Fibroblast of skin of right biceps (primary cell): ENCODE measurements at regions not wholly inside any gene's neighbourhood (a gene's known extent, or its start where the extent isn't known, plus 50 kb on each side); places are given as distances from the start of the nearest gene placed in this dataset.

Experiments
- DNase-seq: peaks from one replicate; pipeline ENCODE4 v3.0.0-alpha.2; 2013

GRCh38 chr15:58235961-58236360 is 97.8 kb downstream of the AQP9 start:
- DNase-seq = no peak

DNA sequence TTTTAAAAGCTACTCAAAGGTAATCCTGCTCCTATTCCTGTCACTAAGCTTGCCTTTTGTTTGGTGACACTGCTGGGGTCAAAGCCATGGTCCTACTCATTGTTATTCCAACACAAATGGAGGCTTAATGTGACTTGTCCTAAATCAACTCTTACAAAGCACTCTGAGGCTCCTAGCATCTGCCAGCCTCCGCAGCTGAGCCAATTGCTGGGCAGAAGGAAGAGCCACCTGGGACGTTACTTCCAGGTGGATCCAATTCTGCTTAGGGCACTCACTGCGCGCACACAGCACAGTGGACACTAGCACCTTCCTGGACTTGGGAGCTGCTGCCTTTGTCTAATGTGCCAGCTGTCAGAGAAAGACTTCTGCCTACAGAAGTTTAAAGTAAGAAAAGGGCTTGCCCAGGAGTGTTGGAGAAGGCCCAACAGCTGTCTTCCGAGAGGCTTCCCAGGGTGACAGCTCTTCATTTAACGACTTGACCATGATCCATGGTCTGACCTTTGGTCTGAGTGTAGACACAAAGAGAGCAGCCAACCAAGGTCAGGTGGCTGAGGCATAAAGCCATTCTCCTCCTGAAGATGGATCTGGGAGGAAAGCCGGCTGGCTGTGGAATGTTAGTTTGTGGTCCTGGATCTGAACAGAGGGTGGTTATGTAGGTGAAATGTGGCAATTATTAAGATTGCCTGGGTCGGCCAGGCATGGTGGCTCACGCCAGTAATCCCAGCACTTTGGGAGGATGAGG is 102.2 kb downstream of the AQP9 start:
- DNase-seq = no peak

- DNase-seq = no peak
These were observed 103.7 kb downstream of the AQP9 start for GRCh38 chr15:58241872-58242271.

GRCh38 chr15:58243070-58243469 is 104.9 kb downstream of the AQP9 start:
- DNase-seq = no peak

- DNase-seq = no peak
These were observed 106.4 kb downstream of the AQP9 start for GRCh38 chr15:58244536-58244935.

GRCh38 chr15:58246041-58246440 is 107.9 kb downstream of the AQP9 start:
- DNase-seq = no peak

DNA sequence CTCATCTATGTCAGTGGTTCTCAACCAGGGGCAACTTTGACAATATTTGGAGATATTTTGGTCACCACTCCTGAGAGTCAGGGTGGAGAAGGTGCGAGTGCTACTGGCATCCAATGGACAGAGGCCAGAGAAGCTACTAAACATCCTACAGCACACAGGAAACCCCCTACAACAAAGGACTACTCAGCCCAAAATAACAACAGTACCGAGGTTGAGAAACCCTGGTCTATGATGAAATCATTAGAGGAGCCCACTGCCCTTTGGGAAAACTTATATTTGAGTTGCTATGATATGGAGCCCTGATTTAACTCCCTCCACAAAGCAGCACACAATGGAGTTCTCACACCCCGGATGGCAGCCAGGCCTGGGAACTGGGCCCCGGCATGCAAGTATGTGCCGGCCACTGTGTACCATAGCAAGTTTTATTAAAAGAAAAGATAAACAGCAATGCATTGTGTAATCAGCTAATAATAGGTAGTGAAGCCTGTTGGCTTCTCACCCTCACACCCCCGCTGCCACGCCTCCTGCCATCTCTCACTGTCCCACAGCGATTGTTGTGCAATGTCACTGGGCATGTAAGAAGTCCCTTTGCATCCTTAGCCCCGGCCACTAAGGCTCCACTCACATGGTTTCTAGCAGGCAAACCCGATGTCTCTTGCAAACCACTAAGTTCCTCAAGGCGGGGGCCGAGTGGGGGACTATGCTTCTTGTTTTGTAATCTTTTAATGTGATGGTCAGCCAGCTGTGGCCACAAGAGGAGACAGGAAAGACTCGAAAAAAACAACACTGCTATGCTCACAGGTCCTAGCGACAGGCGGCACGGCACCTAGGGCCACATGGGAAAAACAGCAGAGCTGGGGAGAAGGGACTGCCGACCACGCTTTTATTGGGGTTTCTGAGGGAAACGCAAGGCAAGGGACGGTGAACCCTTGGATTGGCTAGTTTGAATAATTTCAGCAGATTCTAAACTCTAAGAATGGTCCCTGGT is 110.0 kb downstream of the AQP9 start:
- no peak for DNase-seq

- DNase-seq = no peak
These were observed 111.6 kb downstream of the AQP9 start for GRCh38 chr15:58249646-58250312.

DNA sequence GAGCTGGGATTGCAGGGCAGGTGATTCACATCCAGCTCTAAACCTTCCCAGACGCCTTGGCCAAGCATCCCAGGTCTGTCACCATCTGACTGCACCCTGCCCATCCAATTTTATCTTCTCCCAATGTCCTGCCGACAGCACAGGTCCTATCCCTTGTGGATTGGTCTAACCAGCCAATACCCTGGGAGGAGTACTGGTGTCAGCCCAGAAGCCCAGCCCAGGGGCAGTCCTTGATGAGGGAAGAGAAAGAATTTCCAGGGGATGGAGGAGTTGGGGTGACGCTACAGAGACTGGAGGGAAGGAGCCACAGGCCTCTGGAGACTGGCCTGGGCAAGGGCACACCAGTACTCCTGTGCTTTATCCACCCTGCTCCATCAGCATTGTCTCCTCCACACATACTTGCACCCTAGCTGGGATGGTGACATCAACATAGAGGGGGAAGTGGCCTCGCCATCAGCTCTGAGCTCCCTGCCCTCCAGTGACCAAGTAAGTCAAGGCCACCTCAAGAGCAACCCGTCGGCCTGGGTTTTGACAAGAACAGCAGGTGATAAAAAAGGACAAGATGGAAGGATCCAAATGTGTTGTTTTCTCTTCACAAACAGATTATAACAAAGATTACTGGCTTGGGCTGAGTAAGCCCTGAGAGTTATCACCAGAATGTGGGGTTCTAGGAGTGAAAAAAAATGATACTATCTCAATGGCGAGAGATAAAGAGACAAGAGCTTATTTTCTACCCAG is 114.6 kb downstream of the AQP9 start:
- no peak for DNase-seq

- no peak for DNase-seq
These were observed 119.7 kb downstream of the AQP9 start for GRCh38 chr15:58257776-58258325.

GRCh38 chr15:58258501-58259292 is 120.5 kb downstream of the AQP9 start:
- no peak for DNase-seq

DNA sequence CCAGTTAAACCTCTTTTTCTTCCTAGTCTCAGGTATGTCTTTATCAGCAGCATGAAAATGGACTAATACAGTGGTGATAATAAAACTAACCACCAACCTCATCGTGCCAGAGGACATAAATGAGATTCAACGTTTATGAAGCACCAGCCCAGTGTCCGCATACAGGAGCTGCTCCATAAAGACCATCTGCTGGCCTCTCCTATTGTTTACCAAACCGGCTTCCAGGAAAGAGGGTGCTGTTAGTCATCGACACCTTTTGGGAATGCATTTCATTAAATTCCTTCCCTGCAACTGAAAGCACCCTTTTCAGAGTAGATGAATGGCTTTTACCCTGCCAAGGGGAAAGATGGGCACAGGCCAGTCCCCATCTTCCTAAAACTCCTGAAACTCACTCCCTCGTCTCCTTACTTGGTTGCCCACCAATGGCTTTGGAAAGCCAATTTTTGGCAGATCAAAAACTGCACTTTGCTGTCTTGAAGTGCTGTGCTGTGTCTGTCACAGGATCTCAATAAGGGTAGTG is 122.1 kb downstream of the AQP9 start:
- DNase-seq = no peak

- peak; percentile 2 for DNase-seq
These were observed 122.6 kb downstream of the AQP9 start for GRCh38 chr15:58260725-58261267.

GRCh38 chr15:58261368-58261767 is 123.2 kb downstream of the AQP9 start:
- no peak for DNase-seq

- no peak for DNase-seq
These were observed 126.1 kb downstream of the AQP9 start for GRCh38 chr15:58264053-58264971.

- DNase-seq = no peak
These were observed 128.9 kb downstream of the AQP9 start for GRCh38 chr15:58267051-58267450.

DNA sequence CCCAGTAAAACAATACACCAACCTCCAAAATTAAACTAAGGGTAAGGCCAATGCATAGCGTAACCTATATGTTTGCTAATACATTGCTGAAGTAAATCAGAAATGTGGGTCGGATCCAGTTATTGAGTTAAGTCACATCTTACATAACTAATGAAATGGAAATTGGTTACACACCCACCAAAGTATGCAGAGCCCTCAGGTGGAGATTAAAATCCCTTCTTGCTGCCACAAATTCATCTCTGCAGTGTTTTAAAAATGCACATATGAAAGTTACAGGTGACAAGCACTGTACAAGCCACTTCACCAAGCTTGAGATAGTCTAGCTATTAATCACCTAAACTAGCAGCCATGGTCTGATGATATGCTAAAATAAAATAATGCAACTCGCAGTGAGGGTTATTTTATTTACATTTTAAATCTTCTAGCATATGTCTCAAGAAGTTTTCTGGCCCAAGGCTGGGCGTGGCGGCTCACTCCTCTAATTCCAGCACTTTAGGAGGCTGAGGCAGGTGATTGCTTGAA is 130.6 kb downstream of the AQP9 start:
- no peak for DNase-seq

GRCh38 chr15:58269455-58270414 is 131.6 kb downstream of the AQP9 start:
- DNase-seq = peak; percentile 62
